ENCODE measurements at regions not wholly inside any gene's neighbourhood (a gene's known extent, or its start where the extent isn't known, plus 50 kb on each side); places are given as distances from the start of the nearest gene placed in this dataset.

DNA sequence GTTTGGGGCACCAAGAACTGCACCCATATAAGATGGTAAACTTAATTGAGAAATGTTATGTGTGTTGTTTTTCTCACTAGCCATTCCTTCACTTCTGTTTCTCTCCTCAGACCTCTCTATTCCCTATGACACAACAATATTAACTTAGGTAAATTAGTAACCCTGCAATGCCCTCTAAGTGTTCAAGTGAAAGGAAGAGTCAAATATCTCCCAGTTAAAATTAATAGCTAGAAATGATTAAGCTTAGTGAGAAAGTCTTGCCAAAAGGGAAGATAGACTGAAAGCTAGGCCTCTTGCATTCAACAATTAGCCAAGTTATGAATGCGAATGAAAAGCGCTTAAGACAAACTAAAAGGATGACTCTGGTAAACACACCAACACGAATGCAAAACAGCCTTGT is 132.9 kb upstream of the KLF8 start:
- Mint-ChIP-seq H3K27ac (no peak overlapping the region), H3K36me3 (no peaks in the 10 kb centered on the region), H3K4me3 (no peak overlapping the region), H3K4me1 (no peaks in the 10 kb centered on the region), H3K27me3 (ENCODE audit: low read depth) (no peaks in the 10 kb centered on the region), H3K9me3 (peaks cover 21% of the 10 kb centered on the region)
- TF ChIP-seq, protein P1, sequence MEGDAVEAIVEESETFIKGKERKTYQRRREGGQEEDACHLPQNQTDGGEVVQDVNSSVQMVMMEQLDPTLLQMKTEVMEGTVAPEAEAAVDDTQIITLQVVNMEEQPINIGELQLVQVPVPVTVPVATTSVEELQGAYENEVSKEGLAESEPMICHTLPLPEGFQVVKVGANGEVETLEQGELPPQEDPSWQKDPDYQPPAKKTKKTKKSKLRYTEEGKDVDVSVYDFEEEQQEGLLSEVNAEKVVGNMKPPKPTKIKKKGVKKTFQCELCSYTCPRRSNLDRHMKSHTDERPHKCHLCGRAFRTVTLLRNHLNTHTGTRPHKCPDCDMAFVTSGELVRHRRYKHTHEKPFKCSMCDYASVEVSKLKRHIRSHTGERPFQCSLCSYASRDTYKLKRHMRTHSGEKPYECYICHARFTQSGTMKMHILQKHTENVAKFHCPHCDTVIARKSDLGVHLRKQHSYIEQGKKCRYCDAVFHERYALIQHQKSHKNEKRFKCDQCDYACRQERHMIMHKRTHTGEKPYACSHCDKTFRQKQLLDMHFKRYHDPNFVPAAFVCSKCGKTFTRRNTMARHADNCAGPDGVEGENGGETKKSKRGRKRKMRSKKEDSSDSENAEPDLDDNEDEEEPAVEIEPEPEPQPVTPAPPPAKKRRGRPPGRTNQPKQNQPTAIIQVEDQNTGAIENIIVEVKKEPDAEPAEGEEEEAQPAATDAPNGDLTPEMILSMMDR (IDR thresholded peaks at IDR 0.05; ENCODE audit: unreplicated experiment): no peak
- DNase-seq (ENCODE audit: low spot score in 2 of 2, unreplicated experiment in 2 of 2): no peak

DNA sequence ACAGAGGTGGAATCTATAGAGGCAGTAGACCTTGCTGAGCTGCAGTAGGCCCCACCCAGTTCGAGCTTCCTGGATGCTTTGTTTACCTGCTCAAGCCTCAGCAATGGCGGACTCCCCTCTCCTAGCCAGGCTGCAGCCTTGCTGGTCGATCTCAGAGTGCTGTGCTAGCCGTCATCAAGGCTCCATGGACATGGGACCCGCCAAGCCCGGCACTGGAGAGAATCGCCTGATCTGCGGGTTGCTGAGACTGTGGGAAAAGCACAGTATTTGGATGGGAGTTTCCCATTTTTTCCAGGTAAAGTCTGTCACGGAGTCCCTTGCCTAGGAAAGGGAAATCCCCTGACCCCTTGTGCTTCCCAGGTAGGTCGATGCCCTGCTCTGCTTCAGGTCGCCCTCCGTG is 124.8 kb upstream of the KLF8 start:
- no peaks in the 10 kb centered on the region for H3K27me3 Mint-ChIP-seq (ENCODE audit: low read depth)
- no peak overlapping the region for H3K4me3 Mint-ChIP-seq
- H3K36me3 Mint-ChIP-seq: peaks cover 9% of the 10 kb centered on the region
- H3K9me3 Mint-ChIP-seq: peaks cover 42% of the 10 kb centered on the region
- TF ChIP-seq, protein P1 (IDR thresholded peaks at IDR 0.05; ENCODE audit: unreplicated experiment): no peak
- no peaks in the 10 kb centered on the region for H3K4me1 Mint-ChIP-seq
- DNase-seq (ENCODE audit: low spot score in 2 of 2, unreplicated experiment in 2 of 2): no peak
- no peak overlapping the region for H3K27ac Mint-ChIP-seq

DNA sequence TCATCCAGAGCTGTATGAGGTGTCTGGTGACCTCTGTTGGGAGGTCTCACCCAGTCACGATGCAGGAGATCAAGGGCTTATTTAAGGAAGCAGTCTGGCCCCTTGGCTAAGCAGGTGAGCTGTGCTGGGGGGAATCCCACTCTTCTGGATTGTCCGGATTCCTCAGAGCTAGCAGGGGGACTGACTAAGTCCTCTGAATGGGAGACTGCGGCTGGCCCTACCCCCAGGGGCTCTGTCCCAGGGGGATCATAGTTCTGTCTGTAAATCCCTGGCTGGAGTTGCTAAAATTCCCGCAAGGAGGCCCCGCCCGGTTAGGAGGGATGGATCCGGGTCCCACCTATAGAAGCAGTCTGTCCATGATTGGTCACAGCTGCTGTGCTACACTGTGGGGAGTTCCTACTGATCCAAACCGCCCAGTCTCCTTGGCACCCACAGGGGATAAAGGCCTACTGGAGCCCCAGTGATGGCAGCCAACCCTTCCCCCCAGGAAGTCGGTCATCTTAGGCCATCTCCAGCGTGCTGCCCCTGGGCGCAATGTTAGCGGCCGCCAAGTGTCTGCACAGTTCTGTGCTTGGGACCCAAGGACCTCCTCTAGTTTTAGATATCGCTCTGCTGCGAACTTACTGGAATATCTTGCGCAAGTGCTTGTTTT is 118.2 kb upstream of the KLF8 start:
- H3K9me3 Mint-ChIP-seq: peaks cover 35% of the 10 kb centered on the region
- peaks cover 8% of the 10 kb centered on the region for H3K4me1 Mint-ChIP-seq
- DNase-seq (ENCODE audit: low spot score in 2 of 2, unreplicated experiment in 2 of 2): peak; percentile 21 to 45
- peak overlapping the region; percentile 93 for H3K27ac Mint-ChIP-seq
- H3K4me3 Mint-ChIP-seq: peak overlapping the region; percentile 10
- H3K36me3 Mint-ChIP-seq: peaks cover 11% of the 10 kb centered on the region
- no peaks in the 10 kb centered on the region for H3K27me3 Mint-ChIP-seq (ENCODE audit: low read depth)
- TF ChIP-seq, protein P1 (IDR thresholded peaks at IDR 0.05; ENCODE audit: unreplicated experiment): no peak

DNA sequence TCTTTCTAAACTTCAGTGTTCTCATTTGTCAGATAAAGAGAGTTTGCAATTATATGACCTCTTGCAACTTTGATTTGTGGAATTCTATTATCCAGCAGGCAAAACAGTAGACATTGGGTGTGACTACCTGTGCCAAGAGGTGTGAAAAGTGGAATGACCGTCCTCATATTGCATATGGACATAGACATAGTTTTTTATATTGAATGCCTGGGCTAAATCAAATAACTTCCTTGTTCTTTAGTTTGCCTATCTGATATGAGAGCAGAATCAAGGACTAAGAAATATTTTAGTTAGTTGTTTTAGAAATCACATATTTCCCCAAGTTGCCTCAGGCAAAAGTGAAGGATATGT is 117.7 kb upstream of the KLF8 start:
- Mint-ChIP-seq H3K27me3 (ENCODE audit: low read depth) (no peaks in the 10 kb centered on the region), H3K9me3 (peaks cover 36% of the 10 kb centered on the region), H3K4me3 (peak overlapping the region; percentile 10), H3K27ac (peak overlapping the region; percentile 93), H3K4me1 (peaks cover 8% of the 10 kb centered on the region), H3K36me3 (peaks cover 11% of the 10 kb centered on the region)
- no peak for DNase-seq (ENCODE audit: low spot score in 2 of 2, unreplicated experiment in 2 of 2)
- TF ChIP-seq, protein P1 (IDR thresholded peaks at IDR 0.05; ENCODE audit: unreplicated experiment): no peak

DNA sequence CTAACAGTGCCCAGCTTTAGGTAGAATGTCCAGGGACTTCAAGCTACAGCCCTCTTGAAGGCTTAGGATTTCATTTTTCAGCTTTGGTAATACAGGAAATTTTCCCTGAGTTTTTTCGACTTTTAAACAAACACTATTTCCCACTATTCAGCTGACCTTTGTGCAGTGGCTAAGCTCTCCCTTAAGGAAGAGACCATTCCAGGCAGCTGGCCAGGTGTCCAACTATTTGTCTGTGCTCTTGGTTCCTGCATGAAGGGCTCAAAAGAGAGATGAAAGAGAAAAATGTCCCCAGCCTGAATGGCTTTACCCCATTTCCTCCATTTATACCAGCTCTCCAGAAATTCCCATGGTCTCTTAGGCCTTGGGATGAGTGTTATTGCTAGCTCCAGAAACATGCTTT is 111.9 kb upstream of the KLF8 start:
- Mint-ChIP-seq H3K4me3 (no peak overlapping the region), H3K36me3 (no peaks in the 10 kb centered on the region), H3K27me3 (ENCODE audit: low read depth) (no peaks in the 10 kb centered on the region), H3K9me3 (peaks cover 13% of the 10 kb centered on the region), H3K27ac (no peak overlapping the region), H3K4me1 (no peaks in the 10 kb centered on the region)
- TF ChIP-seq, protein P1 (IDR thresholded peaks at IDR 0.05; ENCODE audit: unreplicated experiment): no peak
- DNase-seq (ENCODE audit: low spot score in 2 of 2, unreplicated experiment in 2 of 2): no peak

DNA sequence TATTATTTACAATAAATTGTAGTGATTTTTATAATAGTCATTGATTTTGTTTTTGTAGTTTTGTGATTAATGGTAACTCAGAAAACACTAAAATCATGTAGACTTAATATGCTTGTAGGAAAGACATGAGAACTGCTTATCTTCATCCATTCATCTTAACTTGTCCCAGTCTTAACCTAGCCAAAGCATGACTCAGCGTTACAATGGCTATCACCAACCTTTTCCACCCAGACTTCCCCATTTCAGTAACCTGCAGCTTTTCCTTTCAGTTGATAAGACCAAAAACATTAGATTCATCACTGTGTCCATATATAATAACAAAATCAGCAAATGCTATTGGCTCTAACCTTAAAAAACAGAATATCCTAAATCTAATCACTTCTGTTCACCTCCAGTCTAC is 106.2 kb upstream of the KLF8 start:
- Mint-ChIP-seq H3K36me3 (peaks cover 3% of the 10 kb centered on the region), H3K4me3 (no peak overlapping the region), H3K4me1 (peaks cover 12% of the 10 kb centered on the region), H3K27me3 (ENCODE audit: low read depth) (no peaks in the 10 kb centered on the region), H3K9me3 (peaks cover 39% of the 10 kb centered on the region), H3K27ac (no peak overlapping the region)
- DNase-seq (ENCODE audit: low spot score in 2 of 2, unreplicated experiment in 2 of 2): no peak
- TF ChIP-seq, protein P1 (IDR thresholded peaks at IDR 0.05; ENCODE audit: unreplicated experiment): no peak

All from mesothelial cell of epicardium (in vitro differentiated cells).